ENCODE measurements at regions not wholly inside any gene's neighbourhood (a gene's known extent, or its start where the extent isn't known, plus 50 kb on each side); places are given as distances from the start of the nearest gene placed in this dataset.

DNA sequence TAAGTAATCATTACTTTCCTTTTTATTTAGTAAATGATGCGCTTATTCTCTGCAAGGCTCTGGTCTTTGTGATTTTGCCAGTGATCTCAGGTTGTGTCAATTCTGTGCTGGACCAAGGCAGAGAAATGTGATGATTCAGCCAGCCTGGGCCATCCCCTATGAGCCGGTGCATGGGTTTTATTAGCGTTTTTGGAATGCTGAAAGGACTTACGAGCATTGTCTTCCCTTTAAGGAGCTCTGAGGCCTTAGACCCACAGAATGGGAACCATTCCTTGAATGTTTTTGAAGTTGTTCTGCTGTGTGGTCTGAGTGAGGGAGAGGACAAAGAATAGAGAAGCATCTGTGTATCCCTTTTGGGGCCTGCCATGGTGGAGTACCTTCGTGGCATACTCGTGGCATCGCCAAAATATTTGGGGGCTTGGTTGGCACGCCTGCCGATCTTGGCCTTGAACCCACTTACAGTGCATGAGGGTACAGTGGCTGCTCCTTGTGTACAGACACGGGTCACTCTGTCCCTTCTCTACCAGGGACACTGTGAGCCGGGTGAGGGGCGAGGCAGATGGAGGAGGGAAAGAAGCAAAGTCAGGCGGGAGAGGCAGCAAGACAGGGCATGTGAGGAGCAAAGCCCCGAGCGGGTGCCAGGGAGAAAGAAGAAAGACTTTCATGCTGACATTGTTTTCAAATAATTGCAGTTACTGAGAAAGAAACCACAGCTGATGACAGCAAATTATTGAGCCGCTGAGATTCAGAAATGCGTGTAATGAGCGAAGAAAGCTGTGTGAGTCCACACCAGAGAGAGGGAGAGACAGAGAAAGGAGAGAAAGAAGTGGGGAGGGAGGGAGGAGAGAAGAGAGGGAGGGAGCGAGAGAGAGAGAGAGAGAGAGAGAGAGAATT, 269.4 kb upstream of the RGMA start:
- H2AFZ ChIP-seq (ENCODE audit: low read depth, low read length, poor library complexity, severe bottlenecking): no peak overlapping the region
- no peaks in the 10 kb centered on the region for H3K36me3 ChIP-seq (ENCODE audit: control insufficient read depth in 1 of 2, insufficient read depth in 2 of 2, low read length in 2 of 2)
- H3K27me3 ChIP-seq (ENCODE audit: insufficient read depth, low read length): peaks cover 10% of the 10 kb centered on the region; the same call in 1 of the 2 replicates
- H3K4me1 ChIP-seq (ENCODE audit: control insufficient read depth in 1 of 2, insufficient read depth in 2 of 2, low read length in 2 of 2): no peaks in the 10 kb centered on the region
- no peak overlapping the region for H3K4me2 ChIP-seq (ENCODE audit: low read length)
- DNase-seq (ENCODE audit: low read depth, low spot score) (no peak), ATAC-seq (no peak)
- POLR2A ChIA-PET: no interaction called here
- intact Hi-C loops (cut with micrococcal nuclease): no loop called here
- no peak overlapping the region for H3K27ac ChIP-seq (ENCODE audit: low read depth, low read length)
- no peaks in the 10 kb centered on the region for H4K20me1 ChIP-seq (ENCODE audit: insufficient read depth)
- BruUV-seq (replicated peaks): no TSS peak
- TF ChIP-seq, protein P1, sequence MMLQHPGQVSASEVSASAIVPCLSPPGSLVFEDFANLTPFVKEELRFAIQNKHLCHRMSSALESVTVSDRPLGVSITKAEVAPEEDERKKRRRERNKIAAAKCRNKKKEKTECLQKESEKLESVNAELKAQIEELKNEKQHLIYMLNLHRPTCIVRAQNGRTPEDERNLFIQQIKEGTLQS (IDR thresholded peaks at IDR 0.05): no peak
- TF ChIP-seq, protein P2, sequence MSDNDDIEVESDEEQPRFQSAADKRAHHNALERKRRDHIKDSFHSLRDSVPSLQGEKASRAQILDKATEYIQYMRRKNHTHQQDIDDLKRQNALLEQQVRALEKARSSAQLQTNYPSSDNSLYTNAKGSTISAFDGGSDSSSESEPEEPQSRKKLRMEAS (IDR thresholded peaks at IDR 0.05): no peak
- TF ChIP-seq SRF (IDR thresholded peaks at IDR 0.05; ENCODE audit: low read depth) (no peak), ZNF274 (IDR thresholded peaks at IDR 0.05; ENCODE audit: low read depth, low read length) (no peak), CEBPB (IDR thresholded peaks at IDR 0.05; ENCODE audit: low read depth) (no peak), FOSL1 (IDR thresholded peaks at IDR 0.05; ENCODE audit: low read depth) (no peak), JUND (IDR thresholded peaks at IDR 0.05) (no peak), TCF7L2 (IDR thresholded peaks at IDR 0.05; ENCODE audit: borderline replicate concordance, extremely low read depth, insufficient read depth, insufficient read length) (no peak), CBX3 (IDR thresholded peaks at IDR 0.05; ENCODE audit: low read depth) (no peak)
- H3K9me2 ChIP-seq (ENCODE audit: insufficient read depth): no peaks in the 10 kb centered on the region
- no peak overlapping the region for H3K9ac ChIP-seq (ENCODE audit: low read length)
- H3K9me3 ChIP-seq (ENCODE audit: control insufficient read depth in 1 of 2, insufficient read depth in 1 of 2, low read depth in 1 of 2, low read length in 2 of 2): no peaks in the 10 kb centered on the region
- no peak overlapping the region for H3K4me3 ChIP-seq (replicated peaks in 1 of 2; ENCODE audit: low read depth in 1 of 2, low read length in 2 of 2)
- RAD21 ChIA-PET (ENCODE audit: low non-redundant PET in 1 of 2, low total read pairs in 2 of 2, uncharacterized antibody in 2 of 2, unreplicated experiment in 2 of 2): no interaction called here
- no peaks in the 10 kb centered on the region for H3K79me2 ChIP-seq (ENCODE audit: insufficient read depth, low read length)
- CTCF ChIA-PET: no interaction called here
